ENCODE measurements at regions not wholly inside any gene's neighbourhood (a gene's known extent, or its start where the extent isn't known, plus 50 kb on each side); places are given as distances from the start of the nearest gene placed in this dataset.
A peak's percentile ranks its signal among the peaks of the same experiment; 100 is the strongest.

GRCh38 chr12:127667131-127667685, 599.8 kb upstream of the TMEM132C start:
- DNase-seq (ENCODE audit: low read depth) = no peak

GRCh38 chr12:127670294-127670693, 596.7 kb upstream of the TMEM132C start:
- DNase-seq (ENCODE audit: low read depth) = no peak

- no peak for DNase-seq (ENCODE audit: low read depth)
Observed at GRCh38 chr12:127670796-127671195, 596.2 kb upstream of the TMEM132C start.

- DNase-seq (ENCODE audit: low read depth) = no peak
Observed at GRCh38 chr12:127675936-127676335, 591.0 kb upstream of the TMEM132C start.

GRCh38 chr12:127677537-127678131, 589.3 kb upstream of the TMEM132C start:
- peak; percentile 58 for DNase-seq (ENCODE audit: low read depth)

GRCh38 chr12:127678945-127679344, 588.0 kb upstream of the TMEM132C start:
- no peak for DNase-seq (ENCODE audit: low read depth)

GRCh38 chr12:127680516-127680915, 586.5 kb upstream of the TMEM132C start:
- no peak for DNase-seq (ENCODE audit: low read depth)

- DNase-seq (ENCODE audit: low read depth) = no peak
Observed at GRCh38 chr12:127681151-127681754, 585.7 kb upstream of the TMEM132C start.

GRCh38 chr12:127685491-127685890, 581.5 kb upstream of the TMEM132C start:
- DNase-seq (ENCODE audit: low read depth) = no peak

- DNase-seq (ENCODE audit: low read depth) = no peak
Observed at GRCh38 chr12:127685931-127686330, 581.0 kb upstream of the TMEM132C start.

- DNase-seq (ENCODE audit: low read depth) = no peak
Observed at GRCh38 chr12:127687181-127687580, 579.8 kb upstream of the TMEM132C start.

- no peak for DNase-seq (ENCODE audit: low read depth)
Observed at GRCh38 chr12:127688906-127689428, 578.0 kb upstream of the TMEM132C start.

GRCh38 chr12:127690161-127690560, 576.8 kb upstream of the TMEM132C start:
- DNase-seq (ENCODE audit: low read depth) = peak; percentile 11

- no peak for DNase-seq (ENCODE audit: low read depth)
Observed at GRCh38 chr12:127696963-127697362, 570.0 kb upstream of the TMEM132C start.

GRCh38 chr12:127703026-127703425, 563.9 kb upstream of the TMEM132C start:
- DNase-seq (ENCODE audit: low read depth) = no peak

- DNase-seq (ENCODE audit: low read depth) = no peak
Observed at GRCh38 chr12:127711108-127711507, 555.9 kb upstream of the TMEM132C start.

GRCh38 chr12:127712561-127712960, 554.4 kb upstream of the TMEM132C start:
- no peak for DNase-seq (ENCODE audit: low read depth)

GRCh38 chr12:127716166-127716565, 550.8 kb upstream of the TMEM132C start:
- DNase-seq (ENCODE audit: low read depth) = no peak

- peak; percentile 5 for DNase-seq (ENCODE audit: low read depth)
Observed at GRCh38 chr12:127717278-127717677, 549.7 kb upstream of the TMEM132C start.

GRCh38 chr12:127720334-127720733, 546.6 kb upstream of the TMEM132C start:
- DNase-seq (ENCODE audit: low read depth) = no peak

- DNase-seq (ENCODE audit: low read depth) = no peak
Observed at GRCh38 chr12:127722611-127723010, 544.4 kb upstream of the TMEM132C start.

GRCh38 chr12:127723251-127723650, 543.7 kb upstream of the TMEM132C start:
- DNase-seq (ENCODE audit: low read depth) = no peak

GRCh38 chr12:127726671-127727315, 540.2 kb upstream of the TMEM132C start:
- no peak for DNase-seq (ENCODE audit: low read depth)
